ENCODE measurements at regions not wholly inside any gene's neighbourhood (a gene's known extent, or its start where the extent isn't known, plus 50 kb on each side); places are given as distances from the start of the nearest gene placed in this dataset.
"Not testable (repeated sequence)": the region's sequence is repeated elsewhere in the genome, so short reads cannot be mapped to it uniquely, and the experiment has no call there.

GRCh38 chr15:30688684-30689083 is 62.8 kb downstream of the ARHGAP11B start:
- H3K4me1 ChIP-seq (ENCODE audit: low read depth); intact Hi-C loops (cut with DNase I, micrococcal nuclease); DNase-seq; H3K9me3 ChIP-seq; H3K36me3 ChIP-seq (ENCODE audit: low read depth); ATAC-seq; H3K4me3 ChIP-seq: not testable (repeated sequence)

GRCh38 chr15:30690153-30690552 is 64.2 kb downstream of the ARHGAP11B start:
- intact Hi-C loops (cut with DNase I, micrococcal nuclease); H3K36me3 ChIP-seq (ENCODE audit: low read depth); H3K4me3 ChIP-seq; H3K9me3 ChIP-seq; DNase-seq; ATAC-seq; H3K4me1 ChIP-seq (ENCODE audit: low read depth): not testable (repeated sequence)

GRCh38 chr15:30695811-30696210 is 69.9 kb downstream of the ARHGAP11B start:
- intact Hi-C loops (cut with DNase I, micrococcal nuclease); H3K4me1 ChIP-seq (ENCODE audit: low read depth); H3K36me3 ChIP-seq (ENCODE audit: low read depth); ATAC-seq; H3K9me3 ChIP-seq; H3K4me3 ChIP-seq; DNase-seq: not testable (repeated sequence)

- DNase-seq; H3K4me1 ChIP-seq (ENCODE audit: low read depth); ATAC-seq; H3K4me3 ChIP-seq; H3K9me3 ChIP-seq; intact Hi-C loops (cut with DNase I, micrococcal nuclease); H3K36me3 ChIP-seq (ENCODE audit: low read depth): not testable (repeated sequence)
Observed at GRCh38 chr15:30696439-30697314, 70.7 kb downstream of the ARHGAP11B start.

GRCh38 chr15:30697315-30697685 is 71.4 kb downstream of the ARHGAP11B start:
- H3K36me3 ChIP-seq (ENCODE audit: low read depth); intact Hi-C loops (cut with DNase I, micrococcal nuclease); H3K9me3 ChIP-seq; H3K4me3 ChIP-seq; DNase-seq; H3K4me1 ChIP-seq (ENCODE audit: low read depth): not testable (repeated sequence)
- peak; percentile 25 for ATAC-seq

GRCh38 chr15:30700006-30700597 is 74.2 kb downstream of the ARHGAP11B start:
- H3K4me1 ChIP-seq (ENCODE audit: low read depth); ATAC-seq; H3K36me3 ChIP-seq (ENCODE audit: low read depth); DNase-seq; intact Hi-C loops (cut with DNase I, micrococcal nuclease); H3K9me3 ChIP-seq; H3K4me3 ChIP-seq: not testable (repeated sequence)

- H3K36me3 ChIP-seq (ENCODE audit: low read depth); H3K4me3 ChIP-seq; H3K4me1 ChIP-seq (ENCODE audit: low read depth); ATAC-seq; H3K9me3 ChIP-seq; DNase-seq; intact Hi-C loops (cut with DNase I, micrococcal nuclease): not testable (repeated sequence)
Observed at GRCh38 chr15:30707976-30708685, 82.2 kb downstream of the ARHGAP11B start.

GRCh38 chr15:30708809-30709208 is 82.9 kb downstream of the ARHGAP11B start:
- H3K4me1 ChIP-seq (ENCODE audit: low read depth); H3K4me3 ChIP-seq; intact Hi-C loops (cut with DNase I, micrococcal nuclease); DNase-seq; H3K9me3 ChIP-seq; H3K36me3 ChIP-seq (ENCODE audit: low read depth); ATAC-seq: not testable (repeated sequence)

- H3K4me3 ChIP-seq; H3K36me3 ChIP-seq (ENCODE audit: low read depth); H3K9me3 ChIP-seq; intact Hi-C loops (cut with DNase I, micrococcal nuclease); DNase-seq; H3K4me1 ChIP-seq (ENCODE audit: low read depth); ATAC-seq: not testable (repeated sequence)
Observed at GRCh38 chr15:30718038-30718643, 92.2 kb downstream of the ARHGAP11B start.

GRCh38 chr15:30719363-30719762 is 93.4 kb downstream of the ARHGAP11B start:
- intact Hi-C loops (cut with DNase I, micrococcal nuclease); H3K36me3 ChIP-seq (ENCODE audit: low read depth); H3K4me3 ChIP-seq; DNase-seq; H3K4me1 ChIP-seq (ENCODE audit: low read depth); ATAC-seq; H3K9me3 ChIP-seq: not testable (repeated sequence)

GRCh38 chr15:30720825-30721224 is 94.9 kb downstream of the ARHGAP11B start:
- H3K4me3 ChIP-seq; ATAC-seq; intact Hi-C loops (cut with DNase I, micrococcal nuclease); H3K36me3 ChIP-seq (ENCODE audit: low read depth); H3K9me3 ChIP-seq; H3K4me1 ChIP-seq (ENCODE audit: low read depth); DNase-seq: not testable (repeated sequence)

- ATAC-seq; H3K36me3 ChIP-seq (ENCODE audit: low read depth); H3K4me1 ChIP-seq (ENCODE audit: low read depth); DNase-seq; H3K4me3 ChIP-seq; intact Hi-C loops (cut with DNase I, micrococcal nuclease); H3K9me3 ChIP-seq: not testable (repeated sequence)
Observed at GRCh38 chr15:30721529-30721928, 95.6 kb downstream of the ARHGAP11B start.

GRCh38 chr15:30723540-30724175 is 97.7 kb downstream of the ARHGAP11B start:
- H3K36me3 ChIP-seq (ENCODE audit: low read depth); ATAC-seq; DNase-seq; H3K9me3 ChIP-seq; H3K4me1 ChIP-seq (ENCODE audit: low read depth); H3K4me3 ChIP-seq; intact Hi-C loops (cut with DNase I, micrococcal nuclease): not testable (repeated sequence)
